SK-MEL-5 (cell line): ENCODE measurements at regions not wholly inside any gene's neighbourhood (a gene's known extent, or its start where the extent isn't known, plus 50 kb on each side); places are given as distances from the start of the nearest gene placed in this dataset.
"Not testable (repeated sequence)": the region's sequence is repeated elsewhere in the genome, so short reads cannot be mapped to it uniquely, and the experiment has no call there.

Experiments
- DNase-seq: peaks from one replicate; pipeline ENCODE4 v3.0.0-alpha.2; 2016; ENCODE audit warnings: low read depth, low spot score
- in situ Hi-C: cut with HindIII; loops from 2 replicates; pipeline ENCODE4 v1.10.0; 2016; ENCODE audit warnings: low sequenced_read_pairs, high pct_unique_total_duplicates, low pct_unique_long_range_greater_than_20kb

- DNase-seq, result no peak
- in situ Hi-C loops, result no loop called here
These were observed 77.1 kb downstream of the PLEKHG1 start for GRCh38 chr6:150676772-150677171.

DNA sequence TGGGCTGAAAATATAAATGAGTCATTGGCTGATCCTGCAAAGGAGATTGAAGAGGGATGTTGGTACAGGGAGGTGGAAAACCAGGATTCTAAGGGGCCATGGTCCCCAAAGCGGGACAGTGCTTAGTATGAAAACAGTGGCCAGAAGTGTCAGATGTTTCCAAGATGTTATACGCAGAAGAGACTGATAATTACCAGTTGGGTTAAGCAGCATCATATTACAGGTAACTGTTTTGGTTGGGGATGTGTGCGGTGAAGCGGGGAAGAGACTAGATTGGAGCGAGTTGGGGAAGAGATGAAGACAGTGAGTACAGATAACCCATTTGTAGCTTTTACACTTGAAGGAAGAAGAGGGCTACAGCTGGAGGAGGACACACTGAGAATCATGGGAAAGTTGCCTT is 80.8 kb downstream of the PLEKHG1 start:
- in situ Hi-C loops, result no loop called here
- DNase-seq, result no peak

- in situ Hi-C loops, result no loop called here
- DNase-seq, result no peak
These were observed 82.1 kb downstream of the PLEKHG1 start for GRCh38 chr6:150681578-150682395.

DNA sequence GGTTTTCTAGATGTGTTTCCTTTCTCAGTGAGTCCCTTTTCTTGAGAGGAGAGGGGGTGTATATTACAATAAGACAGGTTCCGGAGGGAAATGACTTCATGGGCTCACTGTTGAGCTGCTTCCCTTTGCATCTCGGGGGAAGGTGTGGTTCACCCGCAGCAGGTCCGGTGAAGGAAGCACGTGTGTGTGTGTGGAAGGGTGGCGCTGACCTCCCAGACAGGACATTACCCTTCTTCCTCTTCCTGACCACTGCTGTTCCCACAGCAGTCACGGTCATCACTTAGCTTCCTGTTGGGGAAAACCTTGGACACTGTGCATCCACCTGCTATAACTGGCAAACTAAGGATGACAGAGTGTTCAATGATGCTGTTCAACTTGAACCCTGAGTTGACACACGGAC is 83.6 kb downstream of the PLEKHG1 start:
- no peak for DNase-seq
- in situ Hi-C loops, result no loop called here

GRCh38 chr6:150684161-150684560 is 84.5 kb downstream of the PLEKHG1 start:
- in situ Hi-C loops, result no loop called here
- no peak for DNase-seq

DNA sequence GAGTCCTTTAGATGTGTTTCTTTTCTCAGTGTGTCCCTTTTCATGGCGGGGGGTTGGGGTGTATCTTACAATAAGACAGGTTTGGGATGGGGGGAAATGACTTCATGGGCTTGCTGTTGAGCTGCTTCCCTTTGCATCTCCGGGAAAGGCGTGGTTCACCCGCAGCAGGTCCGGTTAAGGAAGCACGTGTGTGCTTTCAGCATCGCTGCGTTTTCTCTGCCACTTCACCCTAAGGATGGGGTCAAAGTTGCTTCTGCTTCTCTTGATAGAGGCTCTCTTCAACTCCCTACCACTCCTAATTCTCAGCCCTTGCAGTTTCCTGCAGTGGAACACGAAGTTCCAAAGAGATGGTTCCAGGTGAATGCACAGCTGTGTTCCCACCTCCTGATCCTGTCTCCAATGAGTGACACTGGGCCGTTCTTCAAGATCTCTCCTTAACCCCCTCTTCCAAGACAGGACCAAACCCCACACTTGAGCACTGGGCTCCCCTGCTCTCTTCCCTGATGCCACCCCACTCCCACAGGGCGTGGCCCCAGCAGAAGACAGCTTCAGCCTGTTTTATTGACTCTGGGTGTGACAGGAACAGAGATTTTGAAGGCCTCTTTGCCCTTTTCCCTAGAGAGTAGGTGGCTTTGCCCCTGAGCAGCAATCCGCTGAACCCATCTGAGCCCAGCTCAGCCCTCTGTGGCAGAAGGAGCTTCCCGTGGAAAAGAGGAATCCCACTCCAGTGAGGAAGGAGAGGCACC is 85.2 kb downstream of the PLEKHG1 start:
- DNase-seq, result no peak
- in situ Hi-C loops, result no loop called here

DNA sequence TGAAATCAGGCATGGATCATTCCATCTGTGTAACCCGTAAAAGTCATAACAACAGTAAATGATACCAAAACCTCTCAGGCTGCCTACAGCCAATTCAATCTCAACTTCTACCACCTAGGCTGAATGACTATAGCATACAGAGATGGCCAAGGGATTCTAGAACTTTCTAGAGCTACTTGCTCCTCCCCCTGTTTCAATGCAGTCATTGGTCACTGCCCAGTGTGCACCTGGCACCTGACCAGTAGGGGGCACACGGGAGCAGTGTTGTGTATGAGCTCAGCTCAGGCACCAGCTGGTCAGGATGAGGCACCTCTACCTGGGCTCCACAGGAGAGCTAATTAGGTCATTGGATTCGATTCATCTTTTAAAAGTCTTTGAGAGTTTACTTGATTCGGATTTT is 86.2 kb downstream of the PLEKHG1 start:
- in situ Hi-C loops, result no loop called here
- peak; percentile 48 for DNase-seq

DNA sequence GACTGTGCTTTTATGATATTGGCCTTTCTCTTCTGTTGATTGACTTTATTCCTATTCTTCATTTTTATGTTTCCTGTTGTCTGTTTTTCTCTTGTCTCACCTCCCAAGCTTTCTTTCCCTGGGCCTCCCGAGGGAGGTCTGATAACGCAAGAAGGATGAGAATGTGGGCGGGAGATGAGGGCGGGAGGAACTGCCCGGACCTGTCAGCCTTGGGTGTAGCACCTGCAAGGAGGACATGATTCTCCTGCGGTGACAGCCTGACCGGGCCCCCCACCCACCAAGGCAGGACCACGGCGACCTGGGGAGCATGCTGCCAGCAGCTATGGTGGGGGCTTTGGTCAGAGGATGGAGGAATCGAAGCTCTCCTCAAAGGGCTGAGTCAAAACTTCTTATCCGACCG is 86.9 kb downstream of the PLEKHG1 start:
- DNase-seq, result no peak
- in situ Hi-C loops, result no loop called here

DNA sequence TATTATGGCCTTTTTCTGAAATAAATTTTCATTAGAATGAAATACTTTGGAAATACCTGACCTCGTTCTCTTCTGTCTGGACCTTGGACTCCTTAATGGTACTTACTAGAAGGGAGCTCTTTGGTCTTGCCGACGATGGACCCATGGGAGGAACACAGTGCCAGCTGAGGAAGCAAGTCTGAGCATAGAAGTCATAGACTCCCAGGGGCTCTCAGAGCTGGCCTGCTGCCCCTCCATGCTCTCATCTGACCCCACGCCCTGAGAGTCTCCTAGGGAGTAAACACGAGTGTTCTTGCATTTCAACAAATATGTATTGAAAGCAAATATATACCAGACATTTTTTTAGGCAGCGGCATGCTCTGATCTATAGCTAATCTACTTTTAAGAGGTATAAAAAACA is 87.8 kb downstream of the PLEKHG1 start:
- in situ Hi-C loops, result no loop called here
- no peak for DNase-seq

GRCh38 chr6:150689900-150690590 is 90.4 kb downstream of the PLEKHG1 start:
- in situ Hi-C loops, result no loop called here

DNA sequence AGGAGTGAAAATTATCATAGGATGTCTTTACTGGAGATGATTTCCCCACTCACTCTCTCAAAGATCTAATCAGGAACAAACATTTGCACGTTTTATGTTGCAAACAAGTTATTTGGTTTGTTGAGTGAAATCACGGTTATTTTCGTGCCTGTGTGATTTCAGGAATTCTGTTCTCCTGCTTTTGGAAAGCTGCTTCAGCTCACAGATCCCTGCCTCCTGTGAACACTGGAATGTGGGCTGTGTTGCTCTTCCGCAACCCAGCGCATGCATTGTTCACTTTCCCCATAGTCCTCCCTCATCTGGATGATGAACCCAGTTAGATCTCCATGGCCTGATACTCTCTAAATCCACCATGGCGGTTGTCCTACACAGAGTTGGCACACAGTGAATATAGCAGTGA is 91.0 kb downstream of the PLEKHG1 start:
- no peak for DNase-seq
- in situ Hi-C loops, result no loop called here

More at GRCh38 chr6:150689900-150690590, 90.4 kb downstream of the PLEKHG1 start:
- DNase-seq, result no peak

- in situ Hi-C loops, result no loop called here
- no peak for DNase-seq
These were observed 91.8 kb downstream of the PLEKHG1 start for GRCh38 chr6:150691463-150691862.

DNA sequence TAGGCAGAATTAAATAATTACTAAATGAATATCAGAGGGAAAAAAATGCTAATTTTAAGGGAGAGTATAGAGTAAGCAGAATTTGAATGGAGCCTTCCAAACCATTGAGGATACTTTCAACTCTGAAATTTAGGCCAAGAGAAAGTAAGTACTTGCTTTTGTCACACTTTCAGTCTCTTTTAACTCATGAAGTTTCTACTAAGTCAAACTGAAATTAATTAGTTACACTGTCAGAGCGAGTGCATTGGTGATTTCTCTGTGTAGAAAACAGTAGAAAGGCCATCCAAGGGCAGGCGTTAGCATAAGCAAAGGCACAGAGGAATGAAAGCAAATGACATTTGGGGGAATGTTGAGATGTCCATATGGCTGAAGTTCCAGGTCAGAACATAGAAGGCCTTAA is 92.9 kb downstream of the PLEKHG1 start:
- no peak for DNase-seq
- in situ Hi-C loops, result no loop called here

- in situ Hi-C loops, result no loop called here
- no peak for DNase-seq
These were observed 95.2 kb downstream of the PLEKHG1 start for GRCh38 chr6:150694889-150695288.

- no peak for DNase-seq
- in situ Hi-C loops, result no loop called here
These were observed 96.0 kb downstream of the PLEKHG1 start for GRCh38 chr6:150695652-150696051.

DNA sequence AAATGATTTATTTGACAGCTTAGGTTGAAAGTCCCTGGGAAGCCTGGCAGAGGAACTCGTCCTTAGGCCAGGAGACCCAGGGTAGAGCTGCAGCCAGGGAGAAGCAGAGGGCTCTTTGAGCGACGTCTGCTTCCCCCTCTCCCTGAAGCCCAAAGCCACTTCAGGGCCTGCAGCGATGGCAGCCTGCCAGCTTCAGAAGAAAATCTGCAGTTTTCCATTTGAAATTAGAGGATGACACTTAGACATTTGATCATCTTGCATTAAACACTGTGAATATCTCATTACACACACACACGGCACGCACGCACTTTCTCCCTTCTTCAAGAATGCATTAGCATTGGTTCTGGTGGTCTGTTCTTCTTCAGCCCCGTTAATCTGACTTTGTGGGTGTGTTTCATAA is 96.5 kb downstream of the PLEKHG1 start:
- no peak for DNase-seq
- in situ Hi-C loops, result no loop called here

- in situ Hi-C loops, result not testable (repeated sequence)
These were observed 97.2 kb downstream of the PLEKHG1 start for GRCh38 chr6:150696918-150697317.

GRCh38 chr6:150697515-150697914 is 97.8 kb downstream of the PLEKHG1 start:
- in situ Hi-C loops, result no loop called here
- DNase-seq, result no peak

More at GRCh38 chr6:150696918-150697317, 97.2 kb downstream of the PLEKHG1 start:
- DNase-seq, result not testable (repeated sequence)
